NCI-H2227 (cell line): ENCODE measurements at regions not wholly inside any gene's neighbourhood (a gene's known extent, or its start where the extent isn't known, plus 50 kb on each side); places are given as distances from the start of the nearest gene placed in this dataset.

Source experiments
- DNase-seq: peaks from one replicate; lab custom pipeline; 2025; ENCODE audit not compliant: unreplicated experiment; lab: John Stamatoyannopoulos, UW

DNA sequence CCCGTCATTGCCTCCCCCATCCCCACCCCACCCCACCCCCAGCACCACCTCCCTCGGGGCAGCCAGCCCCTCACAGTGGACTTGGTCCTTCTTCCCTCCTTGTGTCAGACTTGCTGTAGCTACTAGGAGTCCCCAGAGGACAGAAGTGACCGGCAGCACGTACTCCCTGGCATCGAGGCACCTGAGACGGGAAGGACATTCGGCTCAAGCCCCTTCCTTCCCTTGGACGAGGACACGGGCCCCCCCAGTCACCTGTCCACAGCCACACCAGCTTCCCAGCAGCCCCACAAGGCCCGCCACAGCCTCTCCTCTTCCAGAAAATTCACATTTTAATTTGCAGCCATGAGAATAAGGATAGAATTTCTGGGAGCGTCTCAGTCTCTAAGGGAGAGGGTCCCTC lies 267.8 kb upstream of the SHH start:
- DNase-seq: no peak

DNA sequence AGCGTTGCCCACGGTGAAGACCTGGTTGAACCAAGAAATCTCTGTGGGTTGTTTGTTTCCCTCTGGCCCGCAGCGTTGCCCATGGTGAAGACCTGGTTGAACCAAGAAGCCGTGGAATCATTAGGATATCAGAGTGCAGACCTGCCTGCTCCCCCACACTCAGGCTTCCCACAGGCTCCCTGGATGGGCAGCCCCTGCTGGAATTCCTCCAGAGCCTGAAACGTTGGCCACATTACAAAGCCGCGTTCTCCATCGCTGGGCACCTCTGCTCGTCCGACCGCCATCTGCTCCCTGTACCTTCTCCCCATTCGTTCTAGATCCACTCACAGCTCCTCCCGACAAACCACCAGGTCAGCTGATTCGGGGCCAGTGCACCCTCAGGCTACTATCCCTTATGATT lies 266.9 kb upstream of the SHH start:
- no peak for DNase-seq

DNA sequence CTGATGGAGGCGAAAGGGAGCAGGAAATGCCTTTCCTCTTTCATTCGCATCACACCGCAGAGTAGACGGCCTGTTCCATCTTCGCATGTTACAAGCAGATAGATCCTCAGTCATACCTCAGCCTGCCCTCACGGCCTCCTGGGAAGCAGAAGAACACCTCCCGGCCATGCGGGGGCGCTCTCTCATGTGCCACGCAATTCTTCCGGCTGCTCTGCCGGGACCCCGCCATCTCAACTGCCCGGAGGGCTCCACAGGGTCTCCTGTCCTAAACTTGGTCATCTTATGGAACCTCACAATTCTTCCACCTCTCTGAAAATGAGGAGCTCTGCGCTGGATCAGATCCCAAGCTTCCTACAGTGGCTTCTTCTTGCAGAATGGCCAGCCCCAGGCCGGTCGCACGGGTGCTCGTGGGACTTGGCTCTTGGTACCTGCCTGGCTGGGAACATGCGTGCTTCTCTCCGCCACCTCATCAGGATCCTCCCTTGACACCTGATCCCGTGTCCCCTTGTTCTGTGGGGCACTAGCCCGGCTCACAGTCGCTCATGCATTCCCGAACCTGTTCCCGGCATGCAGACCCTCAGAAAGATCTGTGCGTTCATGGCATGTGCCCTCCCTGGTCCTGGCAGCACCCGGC lies 262.8 kb upstream of the SHH start:
- no peak for DNase-seq

DNA sequence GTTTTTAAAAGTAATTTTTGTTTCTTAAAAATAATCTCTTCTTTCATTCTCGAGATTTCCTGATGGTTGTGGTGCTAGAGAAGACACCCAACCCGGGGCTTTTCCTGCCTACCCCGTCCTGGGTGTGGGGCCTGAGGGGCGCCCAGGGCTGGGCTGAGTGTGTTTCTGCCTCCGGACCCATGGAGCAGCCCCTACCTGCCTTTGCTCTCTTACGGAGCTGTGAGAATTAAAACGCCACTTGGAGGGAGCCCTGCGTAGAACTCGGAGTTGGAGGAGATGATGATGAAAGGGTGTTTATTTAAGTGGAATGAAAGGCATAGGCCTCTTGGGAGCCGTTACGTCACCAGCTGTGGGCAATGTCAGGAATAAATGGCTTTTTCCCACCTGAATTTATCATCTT lies 261.8 kb upstream of the SHH start:
- DNase-seq: no peak

DNA sequence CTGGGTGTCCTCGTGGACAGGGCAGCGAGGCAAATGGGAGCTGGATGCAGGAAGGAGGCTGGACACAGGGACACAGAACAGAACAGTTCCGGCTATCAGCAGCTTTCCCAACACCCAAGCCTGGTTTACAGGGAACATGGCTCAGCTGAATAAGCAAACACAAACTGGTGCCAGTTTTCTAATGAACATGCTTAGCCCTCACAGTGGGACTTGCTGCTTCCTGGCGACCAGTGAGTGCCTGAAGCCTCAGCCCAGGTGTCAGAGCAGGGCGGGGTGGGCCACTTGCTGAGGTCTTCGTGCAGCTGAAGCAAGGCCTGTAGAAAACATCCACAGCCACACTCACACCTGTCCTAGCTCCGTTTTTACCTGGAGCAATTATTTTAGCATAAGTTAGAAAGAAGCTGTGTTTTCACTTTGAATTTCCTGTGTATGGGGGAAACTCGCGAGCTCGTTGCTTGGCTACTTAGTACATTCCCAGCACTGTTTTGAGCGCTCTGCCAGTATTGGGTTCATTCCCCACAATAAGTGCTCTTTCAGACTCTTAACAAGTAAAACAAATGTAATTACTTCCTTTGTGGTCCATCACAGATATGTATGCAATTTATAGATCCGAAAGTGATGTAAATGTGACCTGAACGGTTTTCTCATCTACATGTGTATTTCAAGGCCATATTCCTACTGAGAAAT lies 261.2 kb upstream of the SHH start:
- DNase-seq: no peak

DNA sequence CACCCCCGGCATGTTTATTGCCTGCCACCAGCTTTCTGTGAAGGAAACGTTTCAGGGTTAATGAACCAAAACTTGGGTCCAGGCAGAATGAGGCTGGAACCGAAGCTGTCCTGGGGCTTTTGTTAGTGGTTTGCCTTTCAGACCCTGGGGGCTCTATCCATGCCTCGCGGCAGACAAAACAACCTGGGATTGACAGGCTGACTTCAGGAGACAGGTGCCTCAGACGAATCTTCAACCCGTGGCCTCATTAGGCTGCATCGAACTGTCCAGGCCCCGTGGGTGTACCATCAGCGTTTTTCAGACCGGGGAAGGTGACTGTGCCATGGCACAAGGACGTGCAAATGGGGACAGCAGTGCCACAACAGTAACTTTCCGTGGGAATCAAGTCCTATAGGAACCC lies 259.3 kb upstream of the SHH start:
- DNase-seq: no peak

DNA sequence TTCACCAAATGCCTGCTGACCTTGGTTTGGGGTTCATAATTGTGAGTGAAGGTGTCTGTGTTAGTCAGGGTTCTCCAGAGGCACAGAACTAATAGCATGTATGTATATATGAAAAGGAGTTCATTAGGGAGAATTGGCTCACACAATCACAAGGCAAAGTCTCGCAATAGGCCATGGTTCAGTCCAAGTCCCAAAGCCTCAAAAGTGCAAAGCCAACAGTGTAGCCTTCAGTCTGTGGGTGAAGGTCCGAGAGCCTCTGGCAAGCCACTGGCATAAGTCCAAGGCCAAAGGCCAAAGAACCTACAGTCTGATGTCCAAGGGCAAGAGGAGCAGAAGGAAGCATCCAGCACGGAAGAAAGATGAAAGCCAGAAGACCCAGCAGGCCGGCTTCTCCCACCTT lies 257.6 kb upstream of the SHH start:
- DNase-seq: no peak

DNA sequence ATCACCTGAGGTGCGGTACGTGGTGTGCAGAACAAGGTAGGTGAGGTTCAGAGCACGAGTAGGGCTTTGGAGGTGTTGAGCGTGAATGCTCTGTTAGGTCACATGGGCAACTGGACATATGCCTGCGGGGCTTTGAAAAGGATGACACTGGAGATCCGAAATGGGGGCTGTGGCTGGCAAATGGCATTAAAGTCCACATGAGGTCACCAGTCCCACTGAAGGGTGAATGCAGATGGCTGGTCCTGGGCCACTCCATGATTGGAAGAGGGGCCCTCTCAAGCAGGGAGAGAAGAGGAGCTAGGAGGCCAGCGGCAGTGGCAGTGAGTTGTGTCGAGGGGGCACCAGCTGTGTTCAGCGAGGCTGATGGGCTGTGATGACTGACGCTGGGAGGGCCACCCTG lies 254.9 kb upstream of the SHH start:
- DNase-seq: no peak

DNA sequence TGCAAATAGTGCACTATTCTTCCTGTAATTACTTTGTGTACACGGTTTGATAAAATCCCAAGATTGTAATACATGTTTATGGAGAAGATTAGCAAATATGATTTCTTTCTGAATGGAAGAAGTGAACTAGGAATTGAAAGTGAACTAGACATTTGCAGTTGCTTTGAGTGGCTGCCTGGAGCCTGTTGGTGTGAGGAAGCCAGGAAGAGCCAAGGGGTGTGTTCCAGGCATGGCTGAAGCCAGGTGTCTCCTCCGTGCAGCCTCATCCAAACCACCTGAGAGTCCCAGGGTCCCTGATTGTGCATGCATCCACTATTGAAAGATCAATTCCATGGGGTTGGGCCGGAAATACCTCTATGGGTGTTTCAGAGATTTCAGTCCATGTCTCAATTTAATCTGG lies 253.1 kb upstream of the SHH start:
- no peak for DNase-seq

DNA sequence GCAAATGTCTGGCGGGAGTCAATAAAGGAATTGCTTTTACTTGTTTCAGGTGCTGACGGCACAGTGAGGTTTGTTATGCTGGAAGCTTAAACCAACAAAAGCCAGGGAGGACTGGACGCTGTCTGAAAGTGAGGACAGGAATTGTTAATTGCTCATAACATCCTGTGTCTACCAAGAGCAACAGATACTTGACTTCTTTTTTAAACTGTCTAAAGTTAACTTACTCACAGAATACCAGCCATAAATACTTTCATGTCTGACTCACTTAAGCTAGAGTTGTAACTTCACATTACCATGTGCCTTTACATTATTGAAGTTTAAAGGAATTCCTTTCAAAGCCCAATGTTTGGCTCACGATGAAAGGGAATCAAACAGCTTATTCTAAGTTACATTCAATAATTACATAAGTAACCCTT lies 252.7 kb upstream of the SHH start:
- DNase-seq: no peak

DNA sequence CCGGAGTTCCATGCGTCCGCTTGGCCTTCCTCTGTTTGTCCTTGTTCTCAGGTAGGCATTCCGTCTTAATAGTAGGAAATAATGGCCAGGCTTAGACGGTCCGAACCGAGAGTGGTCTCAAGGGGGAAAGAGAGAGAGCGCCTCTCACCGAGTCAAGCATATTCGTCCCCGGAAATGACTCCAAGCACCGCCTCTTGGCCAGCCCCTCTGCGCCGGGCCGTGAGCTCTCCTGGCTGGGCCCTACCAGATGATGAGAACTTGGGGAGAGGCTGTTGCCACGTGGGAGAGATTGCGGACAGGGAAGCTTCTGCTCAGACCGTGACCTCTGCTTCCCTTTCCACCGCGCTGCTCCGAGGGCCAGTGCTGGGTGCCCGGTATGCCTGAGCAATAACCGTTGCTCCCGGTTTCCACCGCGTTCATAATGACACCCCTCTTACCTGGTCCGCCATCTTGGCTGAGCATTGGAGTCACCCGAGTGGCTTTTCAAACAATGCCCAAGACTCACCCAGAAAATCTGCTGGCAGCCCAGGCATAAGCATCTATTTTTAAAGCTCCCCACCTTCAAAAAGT lies 251.1 kb upstream of the SHH start:
- DNase-seq: no peak

DNA sequence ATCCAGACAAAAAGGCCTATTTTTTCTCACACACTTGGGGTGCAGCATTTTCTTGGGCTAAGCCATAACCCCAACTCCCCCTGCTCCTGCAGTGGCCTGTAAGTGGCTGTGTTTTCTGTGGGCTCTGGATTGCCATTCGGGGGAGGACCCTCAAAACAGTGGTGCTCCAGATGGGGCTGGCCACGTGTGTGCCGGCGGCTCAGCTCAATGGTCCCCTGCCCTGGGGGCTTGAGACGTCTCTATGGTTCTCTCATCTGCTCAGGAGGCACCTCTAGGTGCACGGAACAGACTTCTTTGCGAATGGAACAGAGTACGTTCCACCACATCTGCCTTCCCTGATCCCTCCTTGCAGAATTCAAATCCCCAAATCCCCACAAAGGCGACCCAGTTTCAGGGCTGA lies 250.0 kb upstream of the SHH start:
- no peak for DNase-seq

DNA sequence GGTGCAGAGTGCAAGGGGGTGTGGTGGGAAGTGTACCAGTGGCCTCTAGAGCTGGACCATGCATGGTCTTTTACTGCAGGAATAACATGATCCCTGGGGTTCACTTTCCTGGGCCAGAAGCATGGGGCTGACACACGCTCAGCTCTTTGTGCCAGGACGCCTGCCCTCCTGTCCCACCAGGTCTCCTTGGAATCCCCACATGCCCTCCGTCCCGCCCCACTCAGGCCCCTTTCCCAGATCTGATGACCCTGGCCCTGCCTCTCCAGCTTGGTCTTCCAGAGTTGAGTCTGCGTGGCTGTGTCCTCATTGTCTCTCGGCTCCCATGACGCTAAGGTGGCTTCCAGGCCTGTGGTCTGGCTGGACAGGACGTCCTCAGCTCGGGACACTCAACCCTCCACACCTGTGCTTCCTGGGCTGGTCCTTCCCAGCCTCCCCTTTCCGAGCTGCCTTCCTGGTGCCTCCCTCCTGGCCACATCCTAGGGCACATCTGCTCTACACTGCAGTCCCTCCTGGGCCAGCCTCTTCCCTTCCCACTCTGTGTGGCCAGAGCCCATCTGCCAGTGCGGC lies 249.5 kb upstream of the SHH start:
- DNase-seq: no peak

DNA sequence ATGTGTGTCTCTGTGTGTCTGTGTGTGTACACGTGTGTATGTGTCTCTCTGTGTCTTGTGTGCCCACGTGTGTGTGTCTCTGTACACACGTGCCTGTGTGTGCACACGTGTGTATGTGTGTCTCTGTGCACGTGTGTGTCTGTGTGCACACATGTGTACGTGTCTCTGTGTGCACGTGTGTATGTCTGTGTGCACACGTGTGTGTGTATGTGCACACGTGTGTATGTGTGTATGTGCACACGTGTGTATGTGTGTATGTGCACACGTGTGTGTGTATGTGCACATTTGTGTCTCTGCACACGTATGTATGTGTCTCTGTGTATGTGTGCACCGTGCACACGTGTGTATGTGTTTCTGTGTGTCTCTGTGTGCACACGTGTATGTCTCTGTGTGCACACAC lies 248.7 kb upstream of the SHH start:
- no peak for DNase-seq

DNA sequence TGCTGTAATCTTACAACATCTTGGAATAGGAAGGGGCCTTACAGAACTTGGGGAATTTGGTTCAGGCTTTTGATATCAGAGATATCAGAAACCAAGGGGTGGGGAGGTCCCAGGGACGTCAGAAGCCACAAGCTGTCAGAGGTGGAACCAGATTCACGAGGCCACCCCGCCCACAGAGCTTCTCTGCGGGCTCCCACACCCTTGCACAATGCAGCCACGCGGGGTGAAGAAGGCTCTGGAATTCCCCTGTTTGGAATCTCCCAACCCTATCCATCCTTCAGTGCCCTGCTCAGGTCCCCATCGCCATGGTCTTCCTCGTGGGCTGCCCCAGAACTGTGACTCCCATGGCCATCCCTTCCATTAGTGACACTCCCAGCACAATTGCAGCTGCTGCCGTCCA lies 247.1 kb upstream of the SHH start:
- DNase-seq: no peak

DNA sequence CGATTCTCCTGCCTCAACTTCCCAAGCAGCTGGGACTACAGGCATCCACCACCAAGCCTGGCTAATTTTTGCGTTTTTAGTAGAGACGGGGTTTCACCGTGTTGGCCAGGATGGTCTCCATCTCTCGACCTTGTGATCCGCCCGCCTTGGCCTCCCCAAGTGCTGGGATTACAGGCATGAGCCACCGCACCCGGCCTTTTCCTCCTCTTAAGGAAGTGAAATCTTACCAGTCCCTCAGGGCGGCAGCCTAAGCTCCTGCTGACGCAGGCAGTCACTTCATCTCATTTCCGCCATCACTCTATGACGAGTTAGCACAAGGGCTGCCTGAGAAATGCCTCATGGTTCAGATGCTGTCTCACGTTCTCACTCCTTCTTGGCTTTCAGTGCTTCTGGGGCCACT lies 246.0 kb upstream of the SHH start:
- no peak for DNase-seq

DNA sequence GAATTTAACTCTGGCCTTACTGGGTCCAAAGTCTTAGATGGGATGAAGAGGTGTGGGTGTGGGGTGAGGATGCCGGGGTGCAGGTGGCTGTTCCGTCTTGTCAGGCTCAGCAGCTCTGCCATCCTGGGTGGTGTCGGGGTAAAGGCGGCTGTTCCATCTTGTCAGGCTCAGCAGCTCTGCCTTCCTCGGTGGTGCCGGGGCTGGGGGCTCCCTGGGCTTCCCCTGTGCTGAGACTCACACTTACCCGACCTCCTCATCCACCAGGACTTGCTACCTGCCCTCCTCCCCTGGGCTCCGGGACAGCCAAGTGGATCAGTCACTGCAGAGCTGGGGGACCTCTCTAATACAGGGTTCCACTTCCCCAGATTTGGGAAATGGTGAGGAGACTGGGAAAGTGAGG lies 244.3 kb upstream of the SHH start:
- DNase-seq: no peak

DNA sequence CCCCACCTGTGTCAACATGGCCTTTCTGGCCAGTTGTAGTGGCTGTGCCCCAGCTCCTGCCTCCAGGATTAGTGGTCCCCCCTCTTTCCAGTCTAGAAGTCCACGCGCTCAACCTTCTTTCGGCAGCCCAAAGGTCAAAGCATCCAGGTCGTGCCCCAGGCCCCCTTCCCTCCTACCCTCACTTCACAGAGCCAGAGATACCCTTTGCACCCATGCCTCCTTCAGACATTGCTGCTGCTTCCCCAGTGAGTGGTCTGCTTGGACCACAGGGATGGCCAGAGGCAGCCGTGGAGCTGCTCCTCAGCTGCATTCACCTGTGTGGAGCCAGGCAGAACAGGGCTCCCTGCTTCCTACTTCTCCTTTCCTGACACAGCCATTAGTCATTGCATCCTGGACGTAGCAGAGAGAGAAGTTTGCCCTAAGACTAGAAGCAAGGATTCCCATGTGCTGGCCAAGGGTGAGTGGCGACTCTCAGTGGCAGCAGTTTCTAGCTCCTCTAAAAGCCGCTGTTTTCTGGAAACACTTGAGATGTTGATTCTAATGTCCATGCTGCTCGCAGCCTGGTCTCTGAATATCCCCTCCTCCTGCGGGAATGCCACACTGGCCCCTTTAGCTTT lies 243.1 kb upstream of the SHH start:
- no peak for DNase-seq

DNA sequence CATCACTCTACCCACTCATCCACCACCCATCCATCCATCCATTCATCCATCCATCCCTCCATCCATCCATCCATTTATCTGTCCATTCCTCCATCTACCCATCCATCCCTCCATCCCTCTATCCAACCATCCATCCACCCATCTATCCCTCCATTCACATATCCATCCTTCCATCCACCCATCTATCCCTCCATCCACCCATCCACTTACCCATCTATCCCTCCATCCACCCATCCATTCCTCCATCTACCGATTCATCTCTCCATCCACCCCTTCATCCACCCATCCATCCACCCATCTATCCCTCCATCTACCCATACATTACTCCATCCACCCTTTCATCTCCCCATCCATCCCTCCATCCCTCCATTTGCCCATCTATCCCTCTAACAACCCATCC lies 239.6 kb upstream of the SHH start:
- DNase-seq: no peak

DNA sequence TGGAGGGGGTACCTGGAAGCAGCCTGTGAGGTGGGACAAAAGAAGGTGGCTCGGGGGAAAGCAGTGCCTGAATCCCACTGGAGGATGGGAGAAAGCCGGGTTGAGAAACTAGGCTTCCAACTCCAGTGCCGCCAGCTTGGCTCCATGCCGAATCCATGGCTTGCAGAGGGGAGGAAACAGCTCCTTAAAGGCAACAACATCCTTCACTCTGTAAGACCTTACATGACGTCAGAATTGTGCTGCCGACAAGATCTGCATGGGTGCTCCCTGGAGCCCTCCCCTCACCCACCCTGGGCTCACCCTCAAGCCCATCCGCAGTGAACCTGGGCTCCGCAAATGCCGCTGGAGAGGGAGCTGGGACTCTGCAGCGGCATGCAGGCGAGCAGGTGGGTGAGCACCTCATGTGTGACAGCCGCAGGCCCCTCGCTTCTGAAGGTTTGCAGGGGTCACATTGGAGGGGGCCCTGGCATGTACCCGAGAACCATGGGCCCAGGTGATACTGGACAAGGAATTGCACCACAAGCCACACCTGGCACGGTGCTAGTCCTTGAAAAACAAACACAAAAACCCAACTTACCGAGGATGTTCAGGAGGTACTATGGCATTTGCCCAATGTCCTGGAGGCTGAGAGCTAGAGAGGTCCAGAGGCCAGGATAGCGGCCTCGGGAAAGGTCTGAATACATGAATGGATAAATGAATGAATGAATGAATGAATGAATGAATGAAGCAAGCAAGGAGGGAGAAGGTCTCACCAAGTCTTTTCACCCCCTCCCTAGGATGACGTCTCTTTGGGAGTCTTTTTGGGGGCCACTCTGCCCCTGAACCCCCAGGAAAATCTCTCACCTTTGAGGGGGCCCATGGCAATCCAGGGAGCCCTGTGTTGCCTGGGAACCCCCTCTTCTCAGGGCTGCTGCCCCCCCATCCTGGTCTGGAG lies 238.6 kb upstream of the SHH start:
- no peak for DNase-seq

DNA sequence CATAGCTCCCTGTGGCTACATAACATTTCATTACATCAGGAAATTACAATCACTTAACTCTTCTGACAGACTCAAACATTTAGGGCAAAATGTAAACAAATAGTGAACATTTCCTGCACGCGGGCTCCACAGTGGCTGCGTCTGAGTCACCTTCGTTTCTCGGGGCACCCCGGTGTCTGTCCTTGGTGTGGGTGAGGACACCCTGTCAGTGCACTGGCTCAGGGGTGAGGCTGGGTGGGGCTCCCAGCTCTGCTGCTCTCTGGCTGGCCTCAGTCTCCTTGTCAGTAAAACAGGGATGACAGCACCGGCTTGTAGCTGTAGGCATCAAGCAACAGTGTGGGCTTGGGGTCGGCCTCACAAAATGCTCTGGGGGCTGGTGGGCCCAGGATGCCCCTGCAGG lies 237.1 kb upstream of the SHH start:
- no peak for DNase-seq
